HFF-Myc (cell line): ENCODE measurements at regions not wholly inside any gene's neighbourhood (a gene's known extent, or its start where the extent isn't known, plus 50 kb on each side); places are given as distances from the start of the nearest gene placed in this dataset.

Experiments used
- DNase-seq: peaks from one replicate; pipeline ENCODE4 v3.0.0-alpha.2; 2011; ENCODE audit warnings: low read depth; ENCODE audit errors: extremely low read depth
- H3K4me3 ChIP-seq: replicated peaks from 2 replicates; pipeline ENCODE4 v1.5.1; 2011; ENCODE audit warnings: low read depth, mild to moderate bottlenecking, control low read depth, low read length
- TF ChIP-seq, protein P1 (sequence below): IDR thresholded peaks from 2 replicates; pipeline ENCODE4 v1.5.1; 2012; ENCODE audit warnings: mild to moderate bottlenecking, low read depth, low read length, control low read depth; ENCODE audit errors: missing control alignments

DNA sequence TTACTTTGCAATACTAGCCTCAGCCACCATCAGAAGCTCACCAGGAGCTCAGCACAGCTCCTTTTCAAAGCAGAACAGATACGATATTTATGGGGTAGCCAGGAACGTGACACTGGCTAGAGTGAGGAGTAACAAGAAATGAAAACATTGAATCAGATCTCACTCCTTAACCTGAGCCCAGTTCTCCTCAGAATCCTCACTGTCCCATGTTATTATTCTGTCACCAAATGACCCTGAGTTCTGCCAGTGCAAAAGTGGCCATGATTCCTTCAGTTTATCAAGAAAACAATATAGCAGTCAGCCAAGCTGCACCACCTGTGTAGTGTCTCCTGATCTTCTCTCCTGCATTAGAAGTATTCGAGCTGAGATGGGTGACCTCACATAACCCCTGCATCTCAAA, 956.7 kb downstream of the TUSC7 start:
- TF ChIP-seq, protein P1, sequence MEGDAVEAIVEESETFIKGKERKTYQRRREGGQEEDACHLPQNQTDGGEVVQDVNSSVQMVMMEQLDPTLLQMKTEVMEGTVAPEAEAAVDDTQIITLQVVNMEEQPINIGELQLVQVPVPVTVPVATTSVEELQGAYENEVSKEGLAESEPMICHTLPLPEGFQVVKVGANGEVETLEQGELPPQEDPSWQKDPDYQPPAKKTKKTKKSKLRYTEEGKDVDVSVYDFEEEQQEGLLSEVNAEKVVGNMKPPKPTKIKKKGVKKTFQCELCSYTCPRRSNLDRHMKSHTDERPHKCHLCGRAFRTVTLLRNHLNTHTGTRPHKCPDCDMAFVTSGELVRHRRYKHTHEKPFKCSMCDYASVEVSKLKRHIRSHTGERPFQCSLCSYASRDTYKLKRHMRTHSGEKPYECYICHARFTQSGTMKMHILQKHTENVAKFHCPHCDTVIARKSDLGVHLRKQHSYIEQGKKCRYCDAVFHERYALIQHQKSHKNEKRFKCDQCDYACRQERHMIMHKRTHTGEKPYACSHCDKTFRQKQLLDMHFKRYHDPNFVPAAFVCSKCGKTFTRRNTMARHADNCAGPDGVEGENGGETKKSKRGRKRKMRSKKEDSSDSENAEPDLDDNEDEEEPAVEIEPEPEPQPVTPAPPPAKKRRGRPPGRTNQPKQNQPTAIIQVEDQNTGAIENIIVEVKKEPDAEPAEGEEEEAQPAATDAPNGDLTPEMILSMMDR, result no peak
- DNase-seq, result no peak
- no peak overlapping the region for H3K4me3 ChIP-seq

DNA sequence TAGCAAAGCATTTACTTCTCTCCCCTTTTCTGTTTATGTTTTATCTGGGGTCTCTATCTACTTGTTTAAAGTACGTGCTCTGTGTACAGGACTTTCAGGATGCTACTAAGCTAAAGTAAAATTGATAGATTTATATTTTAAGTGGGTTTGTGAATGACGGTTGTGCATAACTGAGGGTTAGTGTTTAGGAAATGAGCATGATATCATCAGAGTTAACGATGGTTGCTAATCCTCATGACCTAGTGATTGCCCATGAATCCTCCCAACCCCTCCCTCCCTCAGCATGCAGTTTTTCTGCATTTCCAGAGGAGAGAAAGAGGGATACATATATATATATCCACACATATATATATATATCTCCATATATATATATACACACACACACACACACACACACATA, 957.2 kb downstream of the TUSC7 start:
- H3K4me3 ChIP-seq, result no peak overlapping the region
- TF ChIP-seq, protein P1, result no peak
- DNase-seq, result no peak

DNA sequence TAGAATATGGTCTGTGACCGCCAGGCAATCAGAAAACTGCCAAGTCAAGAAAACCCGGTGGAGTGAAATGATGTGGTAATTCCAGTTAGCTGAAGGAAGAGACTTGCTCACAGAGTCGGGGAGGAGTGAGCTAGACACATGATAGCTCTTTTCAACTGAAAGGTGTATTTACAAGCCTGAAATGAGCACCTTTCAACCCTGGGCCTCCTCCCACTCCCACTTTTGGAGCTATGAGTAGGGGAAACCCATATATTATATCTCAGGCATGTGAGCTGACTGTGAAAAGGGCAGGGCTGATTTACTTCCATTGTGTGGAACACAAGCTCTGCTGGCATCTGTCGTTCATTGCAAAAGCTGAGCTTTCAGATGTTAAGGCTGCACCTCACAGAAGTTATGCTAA, 960.2 kb downstream of the TUSC7 start:
- TF ChIP-seq, protein P1, result no peak
- no peak for DNase-seq
- H3K4me3 ChIP-seq, result no peak overlapping the region

DNA sequence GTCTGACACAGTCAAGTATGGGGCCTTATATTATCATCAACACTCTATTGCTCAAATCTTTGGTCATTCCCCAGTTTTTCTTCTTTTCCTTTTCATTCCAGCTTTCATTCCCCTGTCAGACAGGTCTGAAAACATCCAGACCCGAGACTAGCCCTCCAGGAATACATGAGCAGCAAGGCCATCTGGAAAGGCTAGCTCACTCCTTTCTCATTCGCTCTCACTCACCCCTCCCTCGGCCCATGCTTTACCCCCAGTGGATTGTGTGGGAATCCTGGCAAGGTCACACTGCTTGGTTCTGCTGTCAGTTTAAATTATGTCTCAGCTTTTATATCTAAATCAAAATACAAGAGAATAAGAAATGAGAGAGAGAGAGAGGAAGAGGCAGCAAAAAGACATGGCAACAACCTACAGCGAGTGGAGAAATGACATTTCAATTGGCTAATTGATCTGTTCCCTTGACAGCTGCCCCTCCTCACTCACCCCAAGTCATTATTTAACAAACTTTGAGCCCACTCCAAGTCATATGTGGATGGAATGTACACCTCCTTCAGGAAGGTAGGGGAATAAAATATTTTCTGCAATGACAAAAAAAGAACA, 962.2 kb downstream of the TUSC7 start:
- TF ChIP-seq, protein P1, result no peak
- DNase-seq, result no peak
- no peak overlapping the region for H3K4me3 ChIP-seq

DNA sequence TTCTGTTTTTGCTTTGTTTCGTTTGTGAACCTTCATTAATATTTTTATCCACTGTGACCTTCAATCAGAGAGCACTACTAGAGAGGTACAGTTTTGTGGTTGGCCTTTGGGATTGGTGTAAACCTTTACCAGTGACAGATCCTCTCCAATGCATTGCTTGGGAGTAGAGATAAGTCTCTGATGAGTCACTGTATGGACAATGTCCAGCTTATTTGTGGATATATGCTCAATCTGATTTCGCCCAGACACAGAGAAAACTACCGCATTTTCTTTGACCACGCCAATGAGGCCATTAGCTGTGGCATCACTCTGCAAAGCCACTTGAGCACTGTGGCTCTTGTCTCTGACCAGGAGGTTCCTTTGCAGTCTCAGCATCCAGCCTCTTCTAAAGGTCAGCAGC, 964.7 kb downstream of the TUSC7 start:
- no peak overlapping the region for H3K4me3 ChIP-seq
- DNase-seq, result no peak
- TF ChIP-seq, protein P1, result no peak

DNA sequence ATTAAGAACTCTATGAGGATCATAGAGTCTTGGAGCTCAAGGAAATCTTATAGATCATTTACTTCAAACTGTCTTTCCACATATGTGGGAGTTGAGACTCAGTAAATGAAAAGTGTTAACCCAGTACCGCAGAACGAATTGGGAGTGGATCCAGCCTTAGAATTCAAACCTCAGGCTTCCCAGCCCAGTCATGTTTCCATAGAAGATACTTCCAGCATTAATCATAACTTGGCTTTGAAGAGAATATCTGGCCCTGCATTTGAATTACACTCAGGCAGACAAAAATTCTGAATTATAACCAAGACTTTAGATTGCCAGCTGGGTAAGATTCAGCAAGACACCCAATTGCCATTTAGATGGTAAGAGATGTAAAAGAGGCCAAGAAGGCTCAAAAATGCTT, 972.0 kb downstream of the TUSC7 start:
- TF ChIP-seq, protein P1, result no peak
- DNase-seq, result no peak
- no peak overlapping the region for H3K4me3 ChIP-seq

DNA sequence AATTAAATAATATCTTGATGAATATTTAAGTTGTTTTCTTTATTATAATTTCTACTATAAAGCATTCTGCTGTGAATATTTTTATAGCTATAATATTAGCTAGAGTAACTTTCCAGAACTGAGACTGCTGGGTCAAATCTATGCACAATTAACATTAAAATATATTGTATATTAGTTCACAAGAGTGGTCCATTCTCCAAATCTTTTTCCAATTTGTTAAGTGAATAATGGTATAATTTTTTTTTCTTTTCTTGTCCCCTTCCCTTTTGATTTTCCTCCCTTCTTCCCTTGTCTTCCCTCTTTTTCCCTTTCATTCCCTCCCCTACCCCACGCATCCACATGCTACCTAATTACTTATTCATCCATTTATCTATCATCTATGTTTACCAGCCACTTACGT, 977.5 kb downstream of the TUSC7 start:
- no peak overlapping the region for H3K4me3 ChIP-seq
- no peak for DNase-seq
- TF ChIP-seq, protein P1, result no peak
